H1 (cell line): ENCODE measurements at regions not wholly inside any gene's neighbourhood (a gene's known extent, or its start where the extent isn't known, plus 50 kb on each side); places are given as distances from the start of the nearest gene placed in this dataset.

Experiments
- CTCF ChIA-PET: fragments of 300-600 bp; sonication (Branson Sonifier 250); formaldehyde crosslinking; loops from one replicate; lab custom pipeline; 2021; ENCODE audit not compliant: partially characterized antibody; lab: Charles Lee
- POLR2A ChIA-PET: fragments of 300-600 bp; sonication (Branson Sonifier 250); formaldehyde crosslinking; loops from one replicate; lab custom pipeline; 2021; ENCODE audit warnings: inconsistent platforms; ENCODE audit not compliant: partially characterized antibody; lab: Charles Lee
- DNase-seq, 2 experiments: peaks; one replicate each; pipeline versions ENCODE4 v3.0.0 to v3.0.0-alpha.2; 2010 to 2022; ENCODE audit warnings: low spot score in 2 of 2, low read depth in 1 of 2, mixed read lengths in 1 of 2
- FAIRE-seq: peaks from 2 replicates; lab custom pipeline; 2011; peaks lifted over from hg19 to GRCh38; lab: Jason Lieb, UNC
- H2AFZ ChIP-seq: 2 replicates; pipeline ENCODE4 v1.8.1; 2012; ENCODE audit warnings: low read length, inconsistent platforms
- H2AK5ac ChIP-seq: 2 replicates; pipeline ENCODE4 v1.6.1; 2013; ENCODE audit warnings: low read depth, low read length
- H2BK120ac ChIP-seq: replicated peaks from 2 replicates; pipeline ENCODE3; 2013; ENCODE audit warnings: low read depth, low read length, inconsistent platforms
- H2BK12ac ChIP-seq: 2 replicates; pipeline ENCODE4 v1.6.1; 2013; ENCODE audit warnings: low read depth, low read length
- H2BK15ac ChIP-seq: 2 replicates; pipeline ENCODE4 v1.6.1; 2013; ENCODE audit warnings: low read length
- H2BK20ac ChIP-seq: 2 replicates; pipeline ENCODE4 v1.6.1; 2013; ENCODE audit warnings: low read length
- H2BK5ac ChIP-seq: 2 replicates; pipeline ENCODE4 v1.6.1; 2013; ENCODE audit warnings: low read depth, low read length
- H3K14ac ChIP-seq: 2 replicates; pipeline ENCODE4 v1.6.1; 2013; ENCODE audit warnings: inconsistent platforms; ENCODE audit not compliant: insufficient read length
- H3K18ac ChIP-seq: 2 replicates; pipeline ENCODE4 v1.6.1; 2013; ENCODE audit warnings: low read length; ENCODE audit errors: extremely low read depth
- H3K23ac ChIP-seq: 2 replicates; pipeline ENCODE4 v1.6.1; 2013; ENCODE audit warnings: inconsistent platforms; ENCODE audit not compliant: insufficient read length
- H3K23me2 ChIP-seq: 2 replicates; pipeline ENCODE4 v1.6.1; 2013; ENCODE audit warnings: low read depth, low read length
- H3K27ac ChIP-seq: 2 replicates; pipeline ENCODE4 v1.6.1; 2011; ENCODE audit warnings: low read depth, low read length, inconsistent platforms
- H3K27me3 ChIP-seq, 4 experiments: replicated peaks in 1 of 4; 1 replicate in 1 of 4; 2 replicates in 3 of 4; pipeline versions ENCODE4 v1.6.1 to v1.8.1; 2011 to 2013; ENCODE audit warnings: low read length in 3 of 4, mild to moderate bottlenecking in 3 of 4, inconsistent platforms in 2 of 4, mixed read lengths in 2 of 4, moderate library complexity in 1 of 4; ENCODE audit not compliant: control insufficient read depth in 3 of 4, insufficient read depth in 3 of 4; ENCODE audit errors: extremely low read depth in 1 of 4
- H3K36me3 ChIP-seq, 4 experiments: 2 replicates each; pipeline versions ENCODE4 v1.6.1 to v1.8.1; 2011 to 2013; ENCODE audit warnings: mild to moderate bottlenecking in 4 of 4, low read length in 3 of 4, moderate library complexity in 2 of 4, control low read depth in 1 of 4, inconsistent platforms in 1 of 4; ENCODE audit not compliant: insufficient read depth in 4 of 4, control insufficient read depth in 2 of 4
- H3K4ac ChIP-seq: replicated peaks from 2 replicates; pipeline ENCODE3; 2013; ENCODE audit warnings: low read length, low read depth, mixed read lengths, inconsistent platforms; ENCODE audit not compliant: insufficient read length
- H3K4me1 ChIP-seq, 4 experiments: replicated peaks in 1 of 4; 1 replicate in 1 of 4; 2 replicates in 3 of 4; pipeline versions ENCODE4 v1.6.1 to v1.8.1; 2011 to 2013; ENCODE audit warnings: low read length in 3 of 4, inconsistent platforms in 2 of 4, mixed read lengths in 1 of 4; ENCODE audit not compliant: insufficient read depth in 4 of 4, control insufficient read depth in 3 of 4
- H3K4me2 ChIP-seq, 2 experiments: 2 replicates each; pipeline versions ENCODE4 v1.6.1 to v1.8.1; 2011 to 2013; ENCODE audit warnings: low read depth in 2 of 2, low read length in 2 of 2, control low read depth in 1 of 2, inconsistent platforms in 1 of 2, mild to moderate bottlenecking in 1 of 2; ENCODE audit not compliant: insufficient read depth in 1 of 2
- H3K4me3 ChIP-seq, 4 experiments: fragments of 200-600, 300-600 bp in 1 of 4; sonication (generic), shearing (Covaris generic), sonication (Bioruptor Twin) in 1 of 4; 2 replicates each; pipeline versions ENCODE4 v1.5.1 to v1.8.1; 2011 to 2016; ENCODE audit warnings: low read length in 4 of 4, low read depth in 3 of 4, control low read depth in 2 of 4, inconsistent platforms in 2 of 4, mild to moderate bottlenecking in 2 of 4, mixed read lengths in 1 of 4, moderate library complexity in 1 of 4; ENCODE audit not compliant: insufficient read depth in 2 of 4; ENCODE audit errors: extremely low read depth in 1 of 4
- H3K56ac ChIP-seq: replicated peaks from 2 replicates; pipeline ENCODE3; 2013; ENCODE audit warnings: low read depth, mild to moderate bottlenecking, mixed read lengths, low read length, inconsistent platforms; ENCODE audit not compliant: insufficient read length
- H3K79me1 ChIP-seq: 2 replicates; pipeline ENCODE4 v1.6.1; 2013; ENCODE audit warnings: low read depth, low read length, control low read depth
- H3K79me2 ChIP-seq, 2 experiments: 2 replicates each; pipeline versions ENCODE4 v1.6.1 to v1.8.1; 2012 to 2013; ENCODE audit warnings: low read length in 2 of 2, mild to moderate bottlenecking in 2 of 2, inconsistent platforms in 1 of 2; ENCODE audit not compliant: insufficient read depth in 2 of 2, control insufficient read depth in 1 of 2
- H3K9ac ChIP-seq, 4 experiments: replicated peaks in 1 of 4; 1 replicate in 1 of 4; 2 replicates in 3 of 4; pipeline versions ENCODE4 v1.6.1 to v1.8.1; 2011 to 2013; ENCODE audit warnings: low read depth in 3 of 4, low read length in 3 of 4, control low read depth in 2 of 4, mild to moderate bottlenecking in 2 of 4, moderate library complexity in 2 of 4, inconsistent platforms in 1 of 4; ENCODE audit errors: extremely low read depth in 1 of 4
- H3K9me3 ChIP-seq, 2 experiments: 2 replicates each; pipeline versions ENCODE4 v1.6.1 to v1.8.1; 2012 to 2013; ENCODE audit warnings: mild to moderate bottlenecking in 2 of 2, moderate library complexity in 2 of 2, control low read depth in 1 of 2, inconsistent platforms in 1 of 2, low read depth in 1 of 2, low read length in 1 of 2, mixed read lengths in 1 of 2; ENCODE audit not compliant: insufficient read depth in 2 of 2
- H4K20me1 ChIP-seq, 2 experiments: replicated peaks in 1 of 2; 2 replicates each; pipeline versions ENCODE3 to v1.8.1; 2011 to 2013; ENCODE audit warnings: inconsistent platforms in 2 of 2, low read length in 2 of 2, mild to moderate bottlenecking in 1 of 2; ENCODE audit not compliant: insufficient read depth in 2 of 2, control insufficient read depth in 1 of 2
- H4K5ac ChIP-seq: 2 replicates; pipeline ENCODE4 v1.6.1; 2013; ENCODE audit warnings: low read length, low read depth, mixed read lengths, inconsistent platforms; ENCODE audit not compliant: insufficient read length
- H4K8ac ChIP-seq: 2 replicates; pipeline ENCODE4 v1.8.0; 2013; ENCODE audit warnings: mild to moderate bottlenecking, moderate library complexity, low read length, inconsistent platforms; ENCODE audit not compliant: insufficient read depth; ENCODE audit errors: extremely low read depth
- H4K91ac ChIP-seq: replicated peaks from 2 replicates; pipeline ENCODE3; 2013; ENCODE audit warnings: low read length, mixed read lengths, inconsistent platforms; ENCODE audit not compliant: insufficient read length
- ASH2L ChIP-seq: fragments of 200-600, 300-600 bp; sonication (generic); IDR thresholded peaks from one replicate; pipeline ENCODE4 v1.7.1; 2017; ENCODE audit warnings: low read length
- BACH1 ChIP-seq: IDR thresholded peaks from 2 replicates; pipeline ENCODE4 v1.6.1; 2012; ENCODE audit warnings: low read length, improper control_type of control experiment
- GABPA ChIP-seq: IDR thresholded peaks from 2 replicates; pipeline ENCODE4 v1.6.1; 2011; ENCODE audit warnings: mild to moderate bottlenecking, low read length, moderate library complexity, borderline replicate concordance; ENCODE audit not compliant: insufficient read depth
- GTF2F1 ChIP-seq: IDR thresholded peaks from 2 replicates; pipeline ENCODE4 v1.6.1; 2012; ENCODE audit warnings: low read depth, low read length, improper control_type of control experiment, borderline replicate concordance
- MAFK ChIP-seq: IDR thresholded peaks from 2 replicates; pipeline ENCODE4 v1.6.1; 2012; ENCODE audit warnings: low read depth, mild to moderate bottlenecking, improper control_type of control experiment, low read length
- PHF8 ChIP-seq: fragments of 200-600 bp; sonication (generic); conservative IDR thresholded peaks from 2 replicates; pipeline ENCODE4 v1.7.1; 2012; ENCODE audit warnings: low read depth, mild to moderate bottlenecking, inconsistent platforms, low read length, moderate library complexity
- RNF2 ChIP-seq: fragments of 200-900, 300-1000 bp; sonication (generic); IDR thresholded peaks from 2 replicates; pipeline ENCODE4 v1.7.1; 2016; ENCODE audit warnings: borderline replicate concordance, low read depth, mild to moderate bottlenecking, antibody characterized with exemption, low read length; ENCODE audit not compliant: poor library complexity, severe bottlenecking; ENCODE audit errors: missing control alignments
- SIN3A ChIP-seq, 2 experiments: IDR thresholded peaks in 1 of 2; conservative IDR thresholded peaks in 1 of 2; 2 replicates each; pipeline ENCODE4 v1.6.1; 2011 to 2012; ENCODE audit warnings: low read length in 2 of 2, improper control_type of control experiment in 1 of 2, low read depth in 1 of 2, mild to moderate bottlenecking in 1 of 2
- SIX5 ChIP-seq: IDR thresholded peaks from 2 replicates; pipeline ENCODE4 v1.6.1; 2011; ENCODE audit warnings: mild to moderate bottlenecking, low read depth, low read length
- TF ChIP-seq, protein P1 (sequence below): IDR thresholded peaks from 2 replicates; pipeline ENCODE4 v1.6.1; 2011; ENCODE audit warnings: low read length, improper control_type of control experiment
- TF ChIP-seq, protein P2 (sequence below), 3 experiments: IDR thresholded peaks; 1 replicate in 2 of 3; 2 replicates in 1 of 3; pipeline versions ENCODE4 v1.5.1 to v1.6.1; 2011; ENCODE audit warnings: low read length in 3 of 3, mild to moderate bottlenecking in 3 of 3, inconsistent platforms in 2 of 3, low read depth in 1 of 3, moderate library complexity in 1 of 3; ENCODE audit not compliant: insufficient read depth in 1 of 3; ENCODE audit errors: control extremely low read depth in 1 of 3

DNA sequence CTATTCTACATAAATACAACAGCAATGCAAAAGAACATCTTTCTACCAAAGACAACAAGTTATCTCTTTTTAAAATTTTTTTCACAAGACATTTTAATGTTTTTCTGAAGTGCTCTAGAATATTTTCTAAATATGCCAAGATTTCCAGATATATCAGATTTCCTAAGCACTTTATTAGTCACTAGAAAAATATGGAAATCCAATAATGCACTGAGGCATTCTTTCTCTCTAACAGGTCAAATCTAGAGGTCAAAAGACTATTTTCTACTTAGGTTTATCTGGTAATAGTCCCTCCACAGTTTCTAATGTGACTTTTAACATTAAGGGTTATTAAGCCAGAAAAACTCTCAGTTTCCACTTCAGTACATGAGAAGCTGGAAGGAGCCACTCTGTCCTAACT is 1041.2 kb upstream of the INTU start:
- H2BK5ac ChIP-seq = no peak overlapping the region
- no peak overlapping the region for H2BK120ac ChIP-seq
- no peaks in the 10 kb centered on the region for H3K36me3 ChIP-seq
- H3K9ac ChIP-seq = no peak overlapping the region
- FAIRE-seq = no peak
- H3K27ac ChIP-seq = no peak overlapping the region
- no peak overlapping the region for H3K56ac ChIP-seq
- H2AK5ac ChIP-seq = no peak overlapping the region
- no peak for DNase-seq
- H3K23ac ChIP-seq = no peak overlapping the region
- H3K79me2 ChIP-seq = no peaks in the 10 kb centered on the region
- no peak overlapping the region for H3K4me3 ChIP-seq
- no peaks in the 10 kb centered on the region for H3K9me3 ChIP-seq
- no peak overlapping the region for H3K14ac ChIP-seq
- no peak overlapping the region for H3K18ac ChIP-seq
- H3K4me2 ChIP-seq = no peak overlapping the region
- no peak overlapping the region for H4K5ac ChIP-seq
- POLR2A ChIA-PET = no interaction called here
- no peaks in the 10 kb centered on the region for H3K79me1 ChIP-seq
- H3K4ac ChIP-seq = no peak overlapping the region
- no peaks in the 10 kb centered on the region for H4K20me1 ChIP-seq
- H3K27me3 ChIP-seq = no peaks in the 10 kb centered on the region
- no peak overlapping the region for H2BK15ac ChIP-seq
- no peaks in the 10 kb centered on the region for H3K4me1 ChIP-seq
- H2BK20ac ChIP-seq = no peak overlapping the region
- CTCF ChIA-PET = interaction anchor here (1.0 to 1.6 kb wide), 5 partner anchors 9 to 812 kb away, joined by 3 to 14 read pairs (median 4); no protein-coding TSS in a partner anchor
- peak overlapping the region; percentile 70 for H2AFZ ChIP-seq
- no peaks in the 10 kb centered on the region for H3K23me2 ChIP-seq
- no peak overlapping the region for H4K91ac ChIP-seq
- H4K8ac ChIP-seq = no peak overlapping the region
- no peak overlapping the region for H2BK12ac ChIP-seq
- TF ChIP-seq, protein P1, sequence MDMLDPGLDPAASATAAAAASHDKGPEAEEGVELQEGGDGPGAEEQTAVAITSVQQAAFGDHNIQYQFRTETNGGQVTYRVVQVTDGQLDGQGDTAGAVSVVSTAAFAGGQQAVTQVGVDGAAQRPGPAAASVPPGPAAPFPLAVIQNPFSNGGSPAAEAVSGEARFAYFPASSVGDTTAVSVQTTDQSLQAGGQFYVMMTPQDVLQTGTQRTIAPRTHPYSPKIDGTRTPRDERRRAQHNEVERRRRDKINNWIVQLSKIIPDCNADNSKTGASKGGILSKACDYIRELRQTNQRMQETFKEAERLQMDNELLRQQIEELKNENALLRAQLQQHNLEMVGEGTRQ = no peak
- TF ChIP-seq, protein P2, sequence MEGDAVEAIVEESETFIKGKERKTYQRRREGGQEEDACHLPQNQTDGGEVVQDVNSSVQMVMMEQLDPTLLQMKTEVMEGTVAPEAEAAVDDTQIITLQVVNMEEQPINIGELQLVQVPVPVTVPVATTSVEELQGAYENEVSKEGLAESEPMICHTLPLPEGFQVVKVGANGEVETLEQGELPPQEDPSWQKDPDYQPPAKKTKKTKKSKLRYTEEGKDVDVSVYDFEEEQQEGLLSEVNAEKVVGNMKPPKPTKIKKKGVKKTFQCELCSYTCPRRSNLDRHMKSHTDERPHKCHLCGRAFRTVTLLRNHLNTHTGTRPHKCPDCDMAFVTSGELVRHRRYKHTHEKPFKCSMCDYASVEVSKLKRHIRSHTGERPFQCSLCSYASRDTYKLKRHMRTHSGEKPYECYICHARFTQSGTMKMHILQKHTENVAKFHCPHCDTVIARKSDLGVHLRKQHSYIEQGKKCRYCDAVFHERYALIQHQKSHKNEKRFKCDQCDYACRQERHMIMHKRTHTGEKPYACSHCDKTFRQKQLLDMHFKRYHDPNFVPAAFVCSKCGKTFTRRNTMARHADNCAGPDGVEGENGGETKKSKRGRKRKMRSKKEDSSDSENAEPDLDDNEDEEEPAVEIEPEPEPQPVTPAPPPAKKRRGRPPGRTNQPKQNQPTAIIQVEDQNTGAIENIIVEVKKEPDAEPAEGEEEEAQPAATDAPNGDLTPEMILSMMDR (IDR thresholded peaks at IDR 0.05; ENCODE audit: control extremely low read depth in 1 of 3, insufficient read depth in 1 of 3, low read depth in 1 of 3, low read length in 3 of 3) = no peak
- no peak for TF ChIP-seq BACH1
- TF ChIP-seq GTF2F1 = no peak
- TF ChIP-seq RNF2 = no peak
- TF ChIP-seq GABPA = no peak
- TF ChIP-seq SIX5 = no peak
- TF ChIP-seq PHF8 = no peak
- no peak for TF ChIP-seq SIN3A (conservative IDR thresholded peaks at IDR 0.05 in 1 of 2, IDR thresholded peaks at IDR 0.05 in 1 of 2; ENCODE audit: low read depth in 1 of 2, low read length in 2 of 2)
- TF ChIP-seq ASH2L = no peak
- no peak for TF ChIP-seq MAFK
